Spleen (tissue), 7 donors: ENCODE measurements at regions not wholly inside any gene's neighbourhood (a gene's known extent, or its start where the extent isn't known, plus 50 kb on each side); places are given as distances from the start of the nearest gene placed in this dataset.

Experiments used
- CTCF ChIP-seq, 11 experiments: fragments of 200-600 bp in 7 of 11; fragments of 450-650 bp in 4 of 11; sonication (generic) in 4 of 11; IDR thresholded peaks in 8 of 11; conservative IDR thresholded peaks in 3 of 11; 1 replicate in 7 of 11; 2 replicates in 4 of 11; pipeline versions ENCODE4 v1.4.0 to v1.8.0; 2016 to 2021; ENCODE audit warnings: antibody characterized with exemption in 11 of 11, inconsistent platforms in 4 of 11, mild to moderate bottlenecking in 1 of 11
- POLR2A ChIP-seq, 3 donors: fragments of 450-650 bp; IDR thresholded peaks; one replicate each; pipeline ENCODE4 v1.5.1; 2017; ENCODE audit warnings: antibody characterized with exemption in 3 of 3, mild to moderate bottlenecking in 1 of 3
- POLR2AphosphoS5 ChIP-seq, 3 donors: sonication (generic); formaldehyde crosslinking; IDR thresholded peaks; one replicate each; pipeline ENCODE4 v1.5.1; 2017; ENCODE audit warnings: antibody characterized with exemption in 3 of 3
- donor health status: DM: no; HTN: no; CAD: no; lungs with moderate emphysema.
- donor health status: DM: no; HTN: no; CAD: no.
- donor health status: DM: no; HTN: no; CAD: no.

DNA sequence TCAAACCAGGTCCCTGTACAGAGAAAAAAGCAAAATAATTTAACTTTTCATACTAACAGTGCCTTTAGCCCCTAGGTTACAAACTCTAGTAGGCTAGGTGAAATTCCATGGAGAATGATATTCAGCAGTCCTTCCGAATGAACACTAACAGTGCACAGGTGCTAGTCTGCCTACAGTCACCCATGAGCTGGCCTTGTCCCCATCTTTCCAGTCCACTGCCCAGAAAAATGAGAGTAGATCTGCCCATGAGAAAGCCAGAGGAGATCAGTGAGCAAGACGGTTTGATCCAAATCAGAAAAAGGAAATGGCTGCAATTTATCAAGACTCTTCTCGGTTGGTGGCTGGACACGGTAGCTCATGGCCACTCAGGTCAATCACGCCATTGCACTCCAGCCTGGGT, 524.9 kb downstream of the FGF9 start:
- TF ChIP-seq CTCF (IDR thresholded peaks at IDR 0.05 in 8 of 11, conservative IDR thresholded peaks at IDR 0.05 in 3 of 11) (no peak), POLR2AphosphoS5 (IDR thresholded peaks at IDR 0.05) (no peak), POLR2A (IDR thresholded peaks at IDR 0.05) (no peak)
